ENCODE measurements at regions not wholly inside any gene's neighbourhood (a gene's known extent, or its start where the extent isn't known, plus 50 kb on each side); places are given as distances from the start of the nearest gene placed in this dataset.

DNA sequence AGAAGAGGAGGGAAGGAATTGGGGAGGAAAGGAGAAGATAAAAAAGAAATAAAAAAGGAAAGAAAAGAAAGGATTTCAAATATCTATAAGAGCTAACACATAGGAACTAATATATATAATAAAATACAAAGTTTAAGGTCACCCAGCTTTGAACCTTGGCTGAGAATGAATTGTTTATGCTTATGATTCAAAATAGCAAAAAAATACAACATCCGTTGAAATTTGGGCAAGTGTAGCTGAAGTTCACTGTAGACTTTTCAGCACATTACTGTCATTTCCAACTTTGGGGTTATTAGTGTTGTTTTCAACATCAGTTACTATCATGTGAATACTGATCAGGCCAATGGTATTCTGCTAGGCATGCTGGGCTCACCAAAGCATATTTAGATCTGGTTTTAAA, 395.2 kb upstream of the INTU start:
- TF ChIP-seq GATA2 (IDR thresholded peaks at IDR 0.05; ENCODE audit: low read depth, low read length) = no peak
- no peak for TF ChIP-seq GATA3 (IDR thresholded peaks at IDR 0.05; ENCODE audit: low read depth, low read length)

Measured in SH-SY5Y (cell line).